Astrocyte (in vitro differentiated cells and primary cell): ENCODE measurements at regions not wholly inside any gene's neighbourhood (a gene's known extent, or its start where the extent isn't known, plus 50 kb on each side); places are given as distances from the start of the nearest gene placed in this dataset.

Experiments
- DNase-seq: peaks from one replicate; pipeline ENCODE4 v3.0.0-alpha.2; 2010; ENCODE audit warnings: low read depth
- FAIRE-seq: peaks from 2 replicates; lab custom pipeline; 2011; peaks lifted over from hg19 to GRCh38; lab: Jason Lieb, UNC
- H2AFZ ChIP-seq: 2 replicates; pipeline ENCODE4 v1.6.0; 2012; ENCODE audit warnings: low read depth, low read length, inconsistent platforms
- H3K27ac ChIP-seq: 2 replicates; pipeline ENCODE4 v1.5.1; 2011; ENCODE audit warnings: low read depth, low read length, inconsistent platforms
- H3K27me3 ChIP-seq: 2 replicates; pipeline ENCODE4 v1.6.0; 2011; ENCODE audit warnings: low read length, inconsistent platforms; ENCODE audit not compliant: insufficient read depth
- H3K36me3 ChIP-seq: 2 replicates; pipeline ENCODE4 v1.5.1; 2011; ENCODE audit warnings: low read length, inconsistent platforms; ENCODE audit not compliant: insufficient read depth
- H3K4me1 ChIP-seq: 2 replicates; pipeline ENCODE4 v1.5.1; 2011; ENCODE audit warnings: low read length, inconsistent platforms; ENCODE audit not compliant: insufficient read depth
- H3K4me2 ChIP-seq: 2 replicates; pipeline ENCODE4 v1.6.0; 2012; ENCODE audit warnings: low read length, inconsistent platforms
- H3K4me3 ChIP-seq: 2 replicates; pipeline ENCODE4 v1.5.1; 2011; ENCODE audit warnings: low read depth, mild to moderate bottlenecking, low read length, inconsistent platforms; ENCODE audit not compliant: insufficient read depth
- H3K79me2 ChIP-seq: 2 replicates; pipeline ENCODE4 v1.6.0; 2012; ENCODE audit warnings: mild to moderate bottlenecking, low read length, inconsistent platforms; ENCODE audit not compliant: insufficient read depth
- H3K9ac ChIP-seq: 2 replicates; pipeline ENCODE4 v1.6.0; 2012; ENCODE audit warnings: mild to moderate bottlenecking, low read length, inconsistent platforms
- H3K9me3 ChIP-seq: 2 replicates; pipeline ENCODE4 v1.5.1; 2012; ENCODE audit warnings: low read depth, mild to moderate bottlenecking, low read length, inconsistent platforms; ENCODE audit not compliant: insufficient read depth
- H4K20me1 ChIP-seq: 2 replicates; pipeline ENCODE4 v1.6.0; 2012; ENCODE audit warnings: low read length, inconsistent platforms; ENCODE audit not compliant: insufficient read depth
- H3K27ac Mint-ChIP-seq: one replicate; pipeline ENCODE4 v1.8.0; 2021; ENCODE audit warnings: mild to moderate bottlenecking, mixed read lengths; ENCODE audit not compliant: unreplicated experiment
- H3K27me3 Mint-ChIP-seq: one replicate; pipeline ENCODE4 v1.8.0; 2021; ENCODE audit warnings: low read depth, mixed read lengths; ENCODE audit not compliant: unreplicated experiment
- H3K36me3 Mint-ChIP-seq: one replicate; pipeline ENCODE4 v1.8.0; 2021; ENCODE audit warnings: low read depth, mixed read lengths; ENCODE audit not compliant: unreplicated experiment
- H3K4me1 Mint-ChIP-seq: one replicate; pipeline ENCODE4 v1.8.0; 2021; ENCODE audit warnings: low read depth, mixed read lengths; ENCODE audit not compliant: unreplicated experiment
- H3K4me3 Mint-ChIP-seq: one replicate; pipeline ENCODE4 v1.8.0; 2021; ENCODE audit warnings: mild to moderate bottlenecking, moderate library complexity, mixed read lengths; ENCODE audit not compliant: unreplicated experiment
- H3K9me3 Mint-ChIP-seq: one replicate; pipeline ENCODE4 v1.8.0; 2021; ENCODE audit warnings: mild to moderate bottlenecking, mixed read lengths; ENCODE audit not compliant: unreplicated experiment
- EZH2 ChIP-seq: IDR thresholded peaks from 2 replicates; pipeline ENCODE4 v1.6.1; 2012; ENCODE audit warnings: mild to moderate bottlenecking, low read length, inconsistent platforms; ENCODE audit not compliant: insufficient read depth
- TF ChIP-seq, protein P1 (sequence below): IDR thresholded peaks from 2 replicates; pipeline ENCODE4 v1.5.1; 2011; ENCODE audit warnings: low read depth, mild to moderate bottlenecking, inconsistent platforms, low read length, moderate library complexity; ENCODE audit not compliant: insufficient read depth

DNA sequence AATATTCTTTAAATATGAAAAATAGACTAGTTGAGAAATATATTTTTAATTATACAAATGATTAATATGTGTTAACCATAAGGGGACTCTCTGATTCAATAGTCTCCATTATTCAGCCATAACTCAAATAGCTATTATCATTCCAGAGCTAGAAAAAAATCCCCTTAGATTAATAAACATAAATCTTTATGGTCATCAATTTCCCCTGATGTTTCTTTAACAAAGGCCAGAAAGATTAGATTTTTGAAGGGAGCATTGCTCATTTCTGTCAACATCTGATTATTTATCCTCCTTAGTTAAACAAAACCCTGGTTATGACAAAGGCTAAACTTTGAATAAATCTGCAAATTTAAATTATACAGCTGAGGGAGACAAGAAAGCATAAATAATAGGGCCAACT is 215.7 kb downstream of the PLA2G4A start:
- H3K4me3 Mint-ChIP-seq: no peak overlapping the region
- Histone ChIP-seq H3K27me3 (no peaks in the 10 kb centered on the region), H3K27ac (no peak overlapping the region), H4K20me1 (no peaks in the 10 kb centered on the region), H3K4me2 (no peak overlapping the region), H2AFZ (no peak overlapping the region), H3K36me3 (no peaks in the 10 kb centered on the region), H3K79me2 (no peaks in the 10 kb centered on the region), H3K9ac (no peak overlapping the region), H3K9me3 (no peaks in the 10 kb centered on the region), H3K4me3 (no peak overlapping the region), H3K4me1 (no peaks in the 10 kb centered on the region)
- H3K27me3 Mint-ChIP-seq: no peaks in the 10 kb centered on the region
- DNase-seq: no peak
- no peaks in the 10 kb centered on the region for H3K36me3 Mint-ChIP-seq
- H3K9me3 Mint-ChIP-seq: no peaks in the 10 kb centered on the region
- H3K4me1 Mint-ChIP-seq: no peaks in the 10 kb centered on the region
- TF ChIP-seq, protein P1, sequence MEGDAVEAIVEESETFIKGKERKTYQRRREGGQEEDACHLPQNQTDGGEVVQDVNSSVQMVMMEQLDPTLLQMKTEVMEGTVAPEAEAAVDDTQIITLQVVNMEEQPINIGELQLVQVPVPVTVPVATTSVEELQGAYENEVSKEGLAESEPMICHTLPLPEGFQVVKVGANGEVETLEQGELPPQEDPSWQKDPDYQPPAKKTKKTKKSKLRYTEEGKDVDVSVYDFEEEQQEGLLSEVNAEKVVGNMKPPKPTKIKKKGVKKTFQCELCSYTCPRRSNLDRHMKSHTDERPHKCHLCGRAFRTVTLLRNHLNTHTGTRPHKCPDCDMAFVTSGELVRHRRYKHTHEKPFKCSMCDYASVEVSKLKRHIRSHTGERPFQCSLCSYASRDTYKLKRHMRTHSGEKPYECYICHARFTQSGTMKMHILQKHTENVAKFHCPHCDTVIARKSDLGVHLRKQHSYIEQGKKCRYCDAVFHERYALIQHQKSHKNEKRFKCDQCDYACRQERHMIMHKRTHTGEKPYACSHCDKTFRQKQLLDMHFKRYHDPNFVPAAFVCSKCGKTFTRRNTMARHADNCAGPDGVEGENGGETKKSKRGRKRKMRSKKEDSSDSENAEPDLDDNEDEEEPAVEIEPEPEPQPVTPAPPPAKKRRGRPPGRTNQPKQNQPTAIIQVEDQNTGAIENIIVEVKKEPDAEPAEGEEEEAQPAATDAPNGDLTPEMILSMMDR: no peak
- no peak for TF ChIP-seq EZH2
- FAIRE-seq: no peak
- H3K27ac Mint-ChIP-seq: no peak overlapping the region

DNA sequence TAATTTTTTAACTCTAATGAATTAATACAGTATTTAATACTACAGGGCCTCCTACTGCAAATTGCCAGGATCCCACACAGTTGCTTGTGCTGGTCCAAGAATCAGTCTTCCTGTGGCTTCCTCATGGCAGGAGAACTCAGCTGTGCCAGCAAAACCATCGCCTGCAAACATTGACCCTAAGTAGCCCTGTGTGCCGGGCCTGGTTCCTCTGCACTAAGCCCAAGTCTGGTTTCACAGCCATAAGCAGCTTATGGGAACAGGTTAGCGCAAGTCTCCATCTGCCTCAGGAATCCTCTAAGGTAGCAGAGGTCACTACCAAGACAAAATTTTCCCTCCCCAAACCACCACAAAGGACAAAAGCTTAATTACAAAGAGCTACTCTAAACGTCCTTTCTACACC is 216.6 kb downstream of the PLA2G4A start:
- Mint-ChIP-seq H3K27me3 (no peaks in the 10 kb centered on the region), H3K4me3 (no peak overlapping the region)

DNA sequence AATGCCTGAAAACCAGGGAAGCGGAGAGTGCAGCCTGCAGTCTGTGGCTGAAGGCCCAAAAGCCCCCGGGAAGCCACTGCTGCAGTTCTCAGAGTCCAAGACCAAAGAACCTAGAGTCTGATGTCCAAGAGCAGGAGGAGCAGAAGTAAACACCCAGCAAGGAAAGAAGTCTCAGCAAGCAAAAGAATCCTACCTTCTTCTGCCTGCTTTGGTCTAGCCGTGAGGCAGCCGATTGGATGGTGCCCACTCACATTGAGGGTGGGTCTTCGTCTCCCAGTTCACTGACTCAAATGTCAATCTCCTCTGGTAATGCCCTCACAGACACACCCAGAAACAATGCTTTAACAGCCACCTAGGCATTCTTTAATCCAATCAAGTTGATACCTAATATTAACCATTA is 217.5 kb downstream of the PLA2G4A start:
- no peak overlapping the region for H3K9ac ChIP-seq
- H3K27me3 ChIP-seq: no peaks in the 10 kb centered on the region
- H3K36me3 ChIP-seq: no peaks in the 10 kb centered on the region
- H2AFZ ChIP-seq: no peak overlapping the region
- H3K9me3 Mint-ChIP-seq: no peaks in the 10 kb centered on the region
- H3K27ac ChIP-seq: no peak overlapping the region
- H3K4me3 ChIP-seq: no peak overlapping the region
- no peaks in the 10 kb centered on the region for H3K4me1 Mint-ChIP-seq
- H3K4me3 Mint-ChIP-seq: no peak overlapping the region
- H3K4me1 ChIP-seq: no peaks in the 10 kb centered on the region
- no peak for TF ChIP-seq EZH2
- TF ChIP-seq, protein P1: no peak
- H3K4me2 ChIP-seq: no peak overlapping the region
- no peaks in the 10 kb centered on the region for H3K27me3 Mint-ChIP-seq
- no peak overlapping the region for H3K27ac Mint-ChIP-seq
- no peaks in the 10 kb centered on the region for H3K9me3 ChIP-seq
- no peaks in the 10 kb centered on the region for H4K20me1 ChIP-seq
- no peaks in the 10 kb centered on the region for H3K36me3 Mint-ChIP-seq
- H3K79me2 ChIP-seq: no peaks in the 10 kb centered on the region
- DNase-seq: no peak
- no peak for FAIRE-seq

More for the DNA sequence above, 216.6 kb downstream of the PLA2G4A start:
- H3K36me3 ChIP-seq: no peaks in the 10 kb centered on the region
- no peak for DNase-seq
- H3K4me2 ChIP-seq: no peak overlapping the region
- H3K9me3 ChIP-seq: no peaks in the 10 kb centered on the region
- no peak for FAIRE-seq
- no peaks in the 10 kb centered on the region for H3K27me3 ChIP-seq
- Mint-ChIP-seq H3K36me3 (no peaks in the 10 kb centered on the region), H3K4me1 (no peaks in the 10 kb centered on the region), H3K27ac (no peak overlapping the region), H3K9me3 (no peaks in the 10 kb centered on the region)
- no peak overlapping the region for H2AFZ ChIP-seq
- TF ChIP-seq, protein P1: no peak
- H3K27ac ChIP-seq: no peak overlapping the region
- H3K4me1 ChIP-seq: no peaks in the 10 kb centered on the region
- no peak overlapping the region for H3K4me3 ChIP-seq
- H3K9ac ChIP-seq: no peak overlapping the region
- no peaks in the 10 kb centered on the region for H4K20me1 ChIP-seq
- H3K79me2 ChIP-seq: no peaks in the 10 kb centered on the region
